ENCODE measurements at regions not wholly inside any gene's neighbourhood (a gene's known extent, or its start where the extent isn't known, plus 50 kb on each side); places are given as distances from the start of the nearest gene placed in this dataset.

DNA sequence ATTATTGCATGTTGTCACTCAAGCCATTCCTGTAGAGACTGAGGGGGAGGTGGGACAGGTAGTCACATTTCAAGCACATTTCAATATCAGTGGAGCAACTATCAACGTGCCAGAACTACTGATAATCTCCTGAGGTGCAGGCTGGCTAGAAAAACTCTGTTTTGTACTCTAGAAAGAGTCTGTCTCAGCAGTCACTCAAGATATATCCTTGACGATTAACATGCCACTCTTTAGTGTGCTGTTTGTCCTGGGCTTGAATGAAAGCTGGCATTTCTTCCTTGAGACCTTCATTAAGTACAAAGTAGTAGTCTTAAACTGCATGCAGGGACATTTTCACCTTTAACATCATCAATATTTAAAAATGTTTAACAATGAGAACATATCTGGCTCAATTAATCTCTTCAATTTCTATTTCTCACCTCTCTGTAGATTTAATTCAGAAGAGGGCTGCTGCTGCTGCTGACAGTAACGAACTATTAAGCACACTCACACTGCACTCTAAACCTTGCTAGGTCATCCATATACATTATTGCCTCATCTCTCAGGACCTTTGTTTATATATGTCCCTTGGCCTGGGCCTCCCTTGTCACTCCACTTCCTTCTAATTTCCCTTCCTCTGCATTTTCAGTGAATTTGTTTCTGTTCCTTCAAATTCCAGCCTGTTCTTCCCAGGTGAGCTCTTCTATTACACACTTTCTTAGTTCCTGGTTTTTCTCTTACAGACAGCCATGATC, 412.0 kb downstream of the HAPSTR1 start:
- Histone ChIP-seq H3K36me3 (ENCODE audit: control insufficient read depth in 4 of 4, insufficient read depth in 3 of 4, low read depth in 1 of 4, low read length in 3 of 4) (no peaks in the 10 kb centered on the region), H3K9me3 (ENCODE audit: control insufficient read depth in 4 of 4, low read length in 3 of 4) (no peaks in the 10 kb centered on the region), H3K27me3 (ENCODE audit: control insufficient read depth in 4 of 4, insufficient read depth in 4 of 4, low read length in 3 of 4) (no peaks in the 10 kb centered on the region), H3K4me3 (ENCODE audit: low read depth in 1 of 3, low read length in 3 of 3) (no peak overlapping the region), H3K27ac (ENCODE audit: low read depth in 1 of 2, low read length in 2 of 2) (no peak overlapping the region), H3K9ac (ENCODE audit: low read depth in 1 of 2, low read length in 2 of 2) (no peak overlapping the region), H3K4me1 (ENCODE audit: control insufficient read depth in 4 of 4, insufficient read depth in 4 of 4, low read length in 3 of 4) (no peaks in the 10 kb centered on the region)
- no peak for TF ChIP-seq FOXA1 (IDR thresholded peaks at IDR 0.05)
- TF ChIP-seq, protein P1, sequence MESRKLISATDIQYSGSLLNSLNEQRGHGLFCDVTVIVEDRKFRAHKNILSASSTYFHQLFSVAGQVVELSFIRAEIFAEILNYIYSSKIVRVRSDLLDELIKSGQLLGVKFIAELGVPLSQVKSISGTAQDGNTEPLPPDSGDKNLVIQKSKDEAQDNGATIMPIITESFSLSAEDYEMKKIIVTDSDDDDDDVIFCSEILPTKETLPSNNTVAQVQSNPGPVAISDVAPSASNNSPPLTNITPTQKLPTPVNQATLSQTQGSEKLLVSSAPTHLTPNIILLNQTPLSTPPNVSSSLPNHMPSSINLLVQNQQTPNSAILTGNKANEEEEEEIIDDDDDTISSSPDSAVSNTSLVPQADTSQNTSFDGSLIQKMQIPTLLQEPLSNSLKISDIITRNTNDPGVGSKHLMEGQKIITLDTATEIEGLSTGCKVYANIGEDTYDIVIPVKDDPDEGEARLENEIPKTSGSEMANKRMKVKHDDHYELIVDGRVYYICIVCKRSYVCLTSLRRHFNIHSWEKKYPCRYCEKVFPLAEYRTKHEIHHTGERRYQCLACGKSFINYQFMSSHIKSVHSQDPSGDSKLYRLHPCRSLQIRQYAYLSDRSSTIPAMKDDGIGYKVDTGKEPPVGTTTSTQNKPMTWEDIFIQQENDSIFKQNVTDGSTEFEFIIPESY (IDR thresholded peaks at IDR 0.05): no peak
- TF ChIP-seq, protein P2, sequence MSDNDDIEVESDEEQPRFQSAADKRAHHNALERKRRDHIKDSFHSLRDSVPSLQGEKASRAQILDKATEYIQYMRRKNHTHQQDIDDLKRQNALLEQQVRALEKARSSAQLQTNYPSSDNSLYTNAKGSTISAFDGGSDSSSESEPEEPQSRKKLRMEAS (IDR thresholded peaks at IDR 0.05): no peak
- no peak for TF ChIP-seq RAD21 (IDR thresholded peaks at IDR 0.05)
- no peak for TF ChIP-seq YY1 (IDR thresholded peaks at IDR 0.05)
- no peak for TF ChIP-seq RXRA (IDR thresholded peaks at IDR 0.05)
- no peak for DNase-seq (ENCODE audit: low spot score)
- WGBS: 60% methylated on average over 3 of the region's 3 CpGs

DNA sequence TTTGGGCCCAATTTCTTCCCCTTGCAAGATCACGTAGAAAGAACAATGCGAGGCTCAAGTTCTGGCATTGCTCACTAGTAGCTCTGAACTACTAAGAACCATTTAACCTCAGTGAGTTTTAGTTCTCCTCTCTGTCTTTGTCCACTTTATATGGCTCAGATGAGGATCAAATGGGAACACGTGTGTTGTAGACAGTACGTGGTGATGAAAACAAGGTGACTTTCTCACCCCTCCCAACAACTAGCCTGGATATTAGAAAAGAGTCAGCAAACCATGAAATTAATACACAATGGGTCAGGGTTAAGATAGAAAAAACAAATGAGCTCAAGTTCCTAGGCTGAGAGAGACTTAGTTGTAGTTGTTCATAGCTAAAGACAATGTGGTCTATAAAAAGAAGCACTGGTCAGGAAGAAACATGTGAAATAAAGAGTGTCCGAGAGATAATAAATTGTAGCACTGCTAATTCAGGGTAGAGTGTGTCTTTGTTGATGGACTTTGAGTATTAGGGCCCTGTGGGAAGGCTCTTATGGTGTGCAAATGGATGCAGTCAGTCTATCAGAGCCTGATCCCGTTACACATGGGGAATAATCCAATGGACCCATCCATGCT, 417.0 kb downstream of the HAPSTR1 start:
- H3K4me1 ChIP-seq (ENCODE audit: control insufficient read depth in 4 of 4, insufficient read depth in 4 of 4, low read length in 3 of 4): no peaks in the 10 kb centered on the region
- WGBS: 95% methylated on average over 6 of the region's 6 CpGs
- H3K9ac ChIP-seq (ENCODE audit: low read depth in 1 of 2, low read length in 2 of 2): no peak overlapping the region
- H3K4me3 ChIP-seq (ENCODE audit: low read depth in 1 of 3, low read length in 3 of 3): no peak overlapping the region
- no peak overlapping the region for H3K27ac ChIP-seq (ENCODE audit: low read depth in 1 of 2, low read length in 2 of 2)
- no peaks in the 10 kb centered on the region for H3K36me3 ChIP-seq (ENCODE audit: control insufficient read depth in 4 of 4, insufficient read depth in 3 of 4, low read depth in 1 of 4, low read length in 3 of 4)
- peaks cover 0 to 4% (median 2%) of the 10 kb centered on the region in 4 donors for H3K9me3 ChIP-seq (ENCODE audit: control insufficient read depth in 4 of 4, low read length in 3 of 4)
- DNase-seq (ENCODE audit: low spot score): no peak
- no peaks in the 10 kb centered on the region for H3K27me3 ChIP-seq (ENCODE audit: control insufficient read depth in 4 of 4, insufficient read depth in 4 of 4, low read length in 3 of 4)
- TF ChIP-seq RXRA (IDR thresholded peaks at IDR 0.05): no peak
- TF ChIP-seq EGR1 (IDR thresholded peaks at IDR 0.05; ENCODE audit: low read depth in 2 of 2): no peak
- TF ChIP-seq GABPA (IDR thresholded peaks at IDR 0.05 in 1 of 2, conservative IDR thresholded peaks at IDR 0.05 in 1 of 2): no peak

DNA sequence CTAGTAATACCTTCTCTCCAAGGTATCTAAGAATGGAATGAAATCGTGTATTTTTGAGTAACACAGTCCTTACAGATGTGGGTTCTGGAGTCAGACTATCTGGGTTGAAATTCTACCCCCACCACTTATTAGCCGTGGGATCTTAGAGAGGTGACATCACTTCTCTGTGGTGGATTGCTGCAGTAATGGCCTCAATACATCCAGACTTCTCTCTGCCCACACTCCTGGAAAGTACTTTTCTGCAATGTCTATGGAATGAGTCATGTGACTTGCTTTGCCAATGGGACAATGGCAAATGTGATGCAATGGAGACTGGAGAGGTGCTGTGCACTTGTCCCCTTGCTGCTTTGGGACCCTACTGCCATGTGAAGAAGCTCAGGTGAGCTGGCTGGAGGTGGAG, 418.2 kb downstream of the HAPSTR1 start:
- H3K9ac ChIP-seq (ENCODE audit: low read depth in 1 of 2, low read length in 2 of 2): no peak overlapping the region
- H3K27me3 ChIP-seq (ENCODE audit: control insufficient read depth in 4 of 4, insufficient read depth in 4 of 4, low read length in 3 of 4): no peaks in the 10 kb centered on the region
- no peaks in the 10 kb centered on the region for H3K36me3 ChIP-seq (ENCODE audit: control insufficient read depth in 4 of 4, insufficient read depth in 3 of 4, low read depth in 1 of 4, low read length in 3 of 4)
- H3K4me3 ChIP-seq (ENCODE audit: low read depth in 1 of 3, low read length in 3 of 3): no peak overlapping the region
- no peaks in the 10 kb centered on the region for H3K4me1 ChIP-seq (ENCODE audit: control insufficient read depth in 4 of 4, insufficient read depth in 4 of 4, low read length in 3 of 4)
- DNase-seq (ENCODE audit: low spot score): no peak
- WGBS: 75% methylated on average over 2 of the region's 2 CpGs
- H3K27ac ChIP-seq (ENCODE audit: low read depth in 1 of 2, low read length in 2 of 2): no peak overlapping the region
- no peak for TF ChIP-seq HNF4G (IDR thresholded peaks at IDR 0.05)
- TF ChIP-seq, protein P3, sequence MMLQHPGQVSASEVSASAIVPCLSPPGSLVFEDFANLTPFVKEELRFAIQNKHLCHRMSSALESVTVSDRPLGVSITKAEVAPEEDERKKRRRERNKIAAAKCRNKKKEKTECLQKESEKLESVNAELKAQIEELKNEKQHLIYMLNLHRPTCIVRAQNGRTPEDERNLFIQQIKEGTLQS (IDR thresholded peaks at IDR 0.05): no peak
- TF ChIP-seq RAD21 (IDR thresholded peaks at IDR 0.05): no peak
- TF ChIP-seq, protein P1 (IDR thresholded peaks at IDR 0.05): no peak
- TF ChIP-seq SP1 (IDR thresholded peaks at IDR 0.05): no peak
- TF ChIP-seq GABPA (IDR thresholded peaks at IDR 0.05 in 1 of 2, conservative IDR thresholded peaks at IDR 0.05 in 1 of 2): no peak
- no peak for TF ChIP-seq HNF4A (conservative IDR thresholded peaks at IDR 0.05)
- TF ChIP-seq FOXA2 (IDR thresholded peaks at IDR 0.05): no peak
- TF ChIP-seq JUND (IDR thresholded peaks at IDR 0.05): no peak
- TF ChIP-seq, protein P4, sequence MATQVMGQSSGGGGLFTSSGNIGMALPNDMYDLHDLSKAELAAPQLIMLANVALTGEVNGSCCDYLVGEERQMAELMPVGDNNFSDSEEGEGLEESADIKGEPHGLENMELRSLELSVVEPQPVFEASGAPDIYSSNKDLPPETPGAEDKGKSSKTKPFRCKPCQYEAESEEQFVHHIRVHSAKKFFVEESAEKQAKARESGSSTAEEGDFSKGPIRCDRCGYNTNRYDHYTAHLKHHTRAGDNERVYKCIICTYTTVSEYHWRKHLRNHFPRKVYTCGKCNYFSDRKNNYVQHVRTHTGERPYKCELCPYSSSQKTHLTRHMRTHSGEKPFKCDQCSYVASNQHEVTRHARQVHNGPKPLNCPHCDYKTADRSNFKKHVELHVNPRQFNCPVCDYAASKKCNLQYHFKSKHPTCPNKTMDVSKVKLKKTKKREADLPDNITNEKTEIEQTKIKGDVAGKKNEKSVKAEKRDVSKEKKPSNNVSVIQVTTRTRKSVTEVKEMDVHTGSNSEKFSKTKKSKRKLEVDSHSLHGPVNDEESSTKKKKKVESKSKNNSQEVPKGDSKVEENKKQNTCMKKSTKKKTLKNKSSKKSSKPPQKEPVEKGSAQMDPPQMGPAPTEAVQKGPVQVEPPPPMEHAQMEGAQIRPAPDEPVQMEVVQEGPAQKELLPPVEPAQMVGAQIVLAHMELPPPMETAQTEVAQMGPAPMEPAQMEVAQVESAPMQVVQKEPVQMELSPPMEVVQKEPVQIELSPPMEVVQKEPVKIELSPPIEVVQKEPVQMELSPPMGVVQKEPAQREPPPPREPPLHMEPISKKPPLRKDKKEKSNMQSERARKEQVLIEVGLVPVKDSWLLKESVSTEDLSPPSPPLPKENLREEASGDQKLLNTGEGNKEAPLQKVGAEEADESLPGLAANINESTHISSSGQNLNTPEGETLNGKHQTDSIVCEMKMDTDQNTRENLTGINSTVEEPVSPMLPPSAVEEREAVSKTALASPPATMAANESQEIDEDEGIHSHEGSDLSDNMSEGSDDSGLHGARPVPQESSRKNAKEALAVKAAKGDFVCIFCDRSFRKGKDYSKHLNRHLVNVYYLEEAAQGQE (IDR thresholded peaks at IDR 0.05): no peak
- no peak for TF ChIP-seq FOXA1 (IDR thresholded peaks at IDR 0.05)
- peaks cover 0 to 4% (median 2%) of the 10 kb centered on the region in 4 donors for H3K9me3 ChIP-seq (ENCODE audit: control insufficient read depth in 4 of 4, low read length in 3 of 4)

Data from liver (tissue), 7 donors.